SU-DHL-6 (cell line): ENCODE measurements at regions not wholly inside any gene's neighbourhood (a gene's known extent, or its start where the extent isn't known, plus 50 kb on each side); places are given as distances from the start of the nearest gene placed in this dataset.

Source experiments
- CTCF ChIP-seq: fragments of 200-600 bp; sonication (generic); IDR thresholded peaks from one replicate; pipeline ENCODE4 v1.5.1; 2017; ENCODE audit warnings: antibody characterized with exemption, mild to moderate bottlenecking, low read length, moderate library complexity; ENCODE audit not compliant: insufficient read depth, poor library complexity, severe bottlenecking
- EZH2phosphoT487 ChIP-seq: fragments of 200-600 bp; sonication (generic), shearing (Covaris generic); conservative IDR thresholded peaks from 2 replicates; pipeline ENCODE4 v1.6.1; 2018; ENCODE audit warnings: mild to moderate bottlenecking, antibody characterized with exemption, low read length, moderate library complexity, mixed read lengths

DNA sequence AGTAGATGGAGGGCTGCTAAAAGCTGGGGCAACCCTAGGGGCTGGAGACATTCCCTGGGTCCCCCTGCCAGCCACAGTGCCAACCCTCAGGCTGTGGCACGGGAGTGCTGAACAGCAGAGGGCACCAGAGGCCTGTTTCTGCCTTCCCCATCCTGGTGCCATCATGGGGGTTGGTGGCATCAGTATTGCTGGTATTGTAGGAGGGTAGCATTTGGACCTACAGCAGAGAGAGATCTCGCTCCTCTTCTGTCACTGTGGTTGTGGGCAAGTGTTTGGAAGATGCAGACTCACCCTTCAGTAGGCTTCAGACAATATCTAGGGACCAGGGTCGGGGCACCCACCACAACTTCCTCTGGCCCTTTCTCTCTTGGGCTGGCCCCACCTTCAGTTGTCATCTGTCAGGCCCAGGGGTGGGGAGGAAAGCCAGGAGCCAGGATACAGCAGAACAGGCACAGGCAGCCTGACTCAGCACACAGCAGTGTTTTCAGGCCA is 123.5 kb downstream of the RPLP1 start:
- TF ChIP-seq CTCF (peak; percentile 46), EZH2phosphoT487 (no peak)
